NCI-H748 (cell line): ENCODE measurements at regions not wholly inside any gene's neighbourhood (a gene's known extent, or its start where the extent isn't known, plus 50 kb on each side); places are given as distances from the start of the nearest gene placed in this dataset.

ENCODE experiments used
- DNase-seq: peaks from one replicate; lab custom pipeline; 2025; ENCODE audit not compliant: unreplicated experiment; lab: John Stamatoyannopoulos, UW

DNA sequence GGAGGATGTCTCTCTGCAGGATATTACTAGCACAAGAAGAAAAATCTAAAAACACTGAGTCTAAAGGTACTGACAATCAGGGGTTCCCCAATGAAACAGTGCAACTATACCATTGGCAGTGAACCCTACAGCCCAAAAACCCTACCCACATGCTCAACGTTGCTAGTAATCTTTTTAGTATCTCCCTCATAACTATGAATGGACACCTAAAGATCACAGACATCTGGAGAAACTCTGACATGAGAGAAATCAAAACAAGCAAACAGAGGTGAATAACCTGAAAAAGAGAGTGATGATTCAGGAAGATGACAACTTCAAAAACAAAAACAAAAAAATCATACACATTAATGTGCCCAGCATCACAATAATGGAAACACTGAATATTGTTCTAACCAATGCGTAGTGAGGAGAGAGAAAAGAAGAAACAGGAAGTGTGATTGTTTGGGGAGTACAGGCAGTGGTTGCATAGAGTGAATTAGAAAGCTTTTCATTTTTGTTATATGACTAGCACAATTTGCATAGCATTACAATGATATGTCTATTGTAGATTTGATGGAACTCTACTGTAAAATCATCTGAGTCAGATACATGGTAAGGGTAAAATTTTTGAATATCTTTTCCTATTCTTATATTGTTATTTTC is 78.9 kb upstream of the FMR1 start:
- DNase-seq = no peak

DNA sequence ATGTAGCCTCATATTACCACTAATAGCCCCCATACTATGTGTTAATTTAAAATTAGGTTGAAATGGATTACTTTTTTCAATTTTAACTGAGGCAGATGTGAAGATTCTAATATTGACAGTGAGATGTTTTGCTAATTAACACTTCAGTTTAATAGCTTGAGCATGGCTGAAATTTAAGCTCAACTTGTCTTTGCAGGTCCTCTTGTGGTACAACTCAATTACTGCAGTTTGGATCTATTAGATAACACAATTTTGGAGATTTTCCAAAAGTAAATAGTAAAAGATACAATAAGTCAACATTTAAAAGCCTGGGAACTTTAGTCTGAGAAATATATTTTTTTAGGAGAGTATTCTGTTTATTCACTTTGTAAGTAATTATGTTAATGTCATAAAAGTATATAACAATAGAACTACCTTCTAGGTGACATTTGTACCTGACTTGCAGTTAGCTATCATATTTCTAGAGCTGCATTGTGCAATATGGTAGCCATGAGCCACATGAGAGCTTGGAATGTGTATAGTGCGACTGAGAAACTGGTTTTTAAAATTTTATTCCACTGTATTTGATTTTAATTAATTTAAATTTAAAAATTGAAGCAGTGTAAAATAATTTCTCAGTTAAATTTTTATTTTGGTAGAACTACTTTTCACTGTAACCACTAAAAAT is 73.1 kb upstream of the FMR1 start:
- DNase-seq = peak; percentile 2

DNA sequence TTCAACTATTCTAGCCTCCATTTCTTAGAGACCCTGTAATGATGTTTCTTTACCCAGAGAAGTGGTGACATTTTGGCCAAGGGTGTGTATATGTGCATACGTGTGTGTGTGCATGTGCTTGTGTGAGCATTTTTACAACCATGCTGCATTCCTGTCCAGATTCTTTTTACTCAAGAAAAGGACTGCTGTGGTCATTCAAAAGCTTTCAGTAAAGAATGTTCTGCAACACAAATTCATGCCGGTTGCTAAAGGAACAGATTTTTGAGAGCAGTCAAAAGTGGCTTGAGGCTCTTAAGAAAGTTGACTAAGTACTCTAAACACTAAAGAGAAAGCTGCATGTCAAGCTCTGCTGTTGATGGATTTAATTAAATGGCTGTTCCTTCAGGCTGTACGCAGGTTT is 65.0 kb upstream of the FMR1 start:
- DNase-seq = no peak

DNA sequence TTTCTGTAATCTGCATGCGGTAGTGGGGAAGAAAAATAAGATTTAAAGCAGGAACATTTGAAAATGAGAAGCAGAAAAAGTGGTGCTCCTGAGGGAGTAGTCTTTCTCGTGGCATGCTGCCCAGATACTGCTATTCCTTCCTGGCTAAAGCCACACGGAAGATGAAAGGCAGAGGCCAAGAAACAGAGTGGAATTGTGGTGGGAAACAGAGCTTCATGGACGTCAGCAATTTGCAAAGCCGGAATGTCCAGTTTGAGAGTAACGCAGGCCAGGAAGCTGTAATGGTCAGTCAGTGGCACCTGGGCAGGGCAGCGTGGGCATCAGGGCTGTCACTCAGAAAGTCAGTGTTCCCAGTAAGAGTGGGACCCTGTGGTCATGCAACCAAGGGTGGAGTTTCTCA is 63.7 kb upstream of the FMR1 start:
- no peak for DNase-seq

DNA sequence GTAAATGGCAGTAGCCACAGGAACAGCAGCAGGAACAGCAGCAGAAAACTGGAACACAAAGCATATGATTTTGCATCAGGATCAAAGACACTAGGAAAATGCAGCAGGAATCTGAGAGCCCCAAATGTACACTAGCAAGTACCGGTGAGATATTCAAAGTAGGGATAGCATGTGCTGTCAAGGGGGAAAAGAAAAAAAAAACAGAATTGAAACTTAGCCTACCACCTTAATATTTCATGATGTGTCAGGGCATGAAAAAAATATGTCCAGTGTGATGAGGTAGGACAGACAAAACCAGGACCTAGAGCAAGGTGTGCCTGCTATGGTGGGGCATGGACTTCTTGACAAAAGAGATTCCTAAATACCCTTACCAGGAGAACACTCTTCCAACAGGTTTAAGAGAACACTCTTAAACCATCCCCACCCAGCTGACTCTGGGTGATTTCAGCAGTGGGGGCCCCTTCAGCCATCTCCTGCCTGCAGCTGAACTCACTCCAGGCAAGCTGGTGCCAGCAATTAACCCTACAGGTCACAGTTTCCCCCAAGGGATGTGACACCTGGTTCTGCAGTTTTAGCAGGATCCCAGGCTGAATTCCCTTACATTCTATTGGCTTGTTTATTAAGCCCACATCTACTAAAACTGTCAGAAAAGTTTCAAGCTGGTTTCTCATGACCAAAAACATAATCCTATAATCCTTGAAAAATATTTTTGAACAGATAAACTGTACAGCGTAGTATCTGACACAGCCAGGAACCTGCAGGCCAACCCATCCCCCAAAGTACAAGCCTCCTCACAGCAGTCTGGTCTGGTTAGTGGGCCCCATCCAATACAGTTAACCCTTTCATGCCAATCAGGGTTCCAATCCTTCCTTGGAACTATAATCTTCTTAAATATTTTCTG is 62.9 kb upstream of the FMR1 start:
- no peak for DNase-seq

DNA sequence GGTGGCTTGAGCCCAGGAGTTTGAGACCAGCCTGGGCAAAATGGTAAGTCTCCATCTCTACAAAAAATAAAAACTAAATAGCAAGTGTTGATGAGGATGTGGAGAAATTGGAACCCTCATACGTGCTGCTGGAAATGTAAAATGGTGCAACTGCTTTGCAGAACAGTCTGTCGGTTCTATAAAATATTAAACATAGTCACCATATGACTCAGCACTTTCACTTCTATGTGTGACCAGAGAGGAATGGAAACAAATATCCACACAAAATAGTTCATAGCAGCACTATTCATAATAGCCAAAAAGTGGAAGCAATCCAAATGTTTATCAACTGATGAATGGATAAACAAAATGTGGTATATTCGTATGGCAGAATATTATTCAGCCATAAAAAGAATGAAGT is 60.8 kb upstream of the FMR1 start:
- DNase-seq = no peak

DNA sequence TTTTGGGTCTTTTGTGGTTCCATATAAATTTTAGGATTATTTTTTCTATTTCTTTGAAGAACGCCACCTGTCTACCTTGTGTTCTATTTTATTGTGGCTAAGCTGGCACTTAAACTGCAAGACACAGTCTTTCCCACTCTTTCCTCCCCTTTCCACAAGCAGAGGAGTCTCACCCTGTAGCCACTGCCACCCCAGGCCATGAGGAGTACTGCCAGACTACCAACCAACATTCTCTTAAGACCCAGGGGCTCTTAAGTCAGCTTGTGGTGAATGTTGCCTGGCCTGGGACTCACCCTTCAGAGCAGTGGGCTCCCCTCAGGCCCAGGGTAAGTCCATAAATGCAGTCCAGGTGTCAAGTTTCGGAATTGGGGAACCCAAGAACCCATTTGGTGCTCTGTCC is 58.0 kb upstream of the FMR1 start:
- DNase-seq = no peak

DNA sequence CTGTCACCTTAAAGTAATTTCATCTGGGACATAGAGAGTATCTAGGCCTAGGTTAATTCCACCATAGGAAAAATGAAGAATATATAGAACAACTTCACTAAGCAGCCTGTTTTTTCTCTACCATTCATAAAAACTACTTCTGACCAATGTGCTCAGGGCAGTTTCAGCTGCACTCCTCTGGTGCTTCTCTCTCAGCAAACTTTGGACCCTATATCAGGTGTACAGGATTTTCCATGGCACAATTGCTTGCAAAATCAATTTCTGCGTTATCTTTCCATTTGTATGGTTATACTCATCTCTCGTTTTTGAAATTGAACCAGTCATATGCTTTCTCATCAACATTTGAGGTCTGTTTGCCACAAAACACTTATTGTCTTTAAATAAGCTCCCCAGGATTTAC is 52.1 kb upstream of the FMR1 start:
- DNase-seq = no peak
